GM12892 (cell line): ENCODE measurements at regions not wholly inside any gene's neighbourhood (a gene's known extent, or its start where the extent isn't known, plus 50 kb on each side); places are given as distances from the start of the nearest gene placed in this dataset.

Experiments used
- POLR2A ChIP-seq: IDR thresholded peaks from 2 replicates; pipeline ENCODE4 v1.6.1; 2011; ENCODE audit warnings: low read depth, low read length, control low read depth
- TAF1 ChIP-seq: IDR thresholded peaks from 2 replicates; pipeline ENCODE4 v1.6.1; 2011; ENCODE audit warnings: low read depth, mild to moderate bottlenecking, control low read depth, low read length, borderline replicate concordance

GRCh38 chr4:36979533-36979932 is 265.0 kb upstream of the NWD2 start:
- no peak for TF ChIP-seq POLR2A
- TF ChIP-seq TAF1, result no peak
